ENCODE measurements at regions not wholly inside any gene's neighbourhood (a gene's known extent, or its start where the extent isn't known, plus 50 kb on each side); places are given as distances from the start of the nearest gene placed in this dataset.

DNA sequence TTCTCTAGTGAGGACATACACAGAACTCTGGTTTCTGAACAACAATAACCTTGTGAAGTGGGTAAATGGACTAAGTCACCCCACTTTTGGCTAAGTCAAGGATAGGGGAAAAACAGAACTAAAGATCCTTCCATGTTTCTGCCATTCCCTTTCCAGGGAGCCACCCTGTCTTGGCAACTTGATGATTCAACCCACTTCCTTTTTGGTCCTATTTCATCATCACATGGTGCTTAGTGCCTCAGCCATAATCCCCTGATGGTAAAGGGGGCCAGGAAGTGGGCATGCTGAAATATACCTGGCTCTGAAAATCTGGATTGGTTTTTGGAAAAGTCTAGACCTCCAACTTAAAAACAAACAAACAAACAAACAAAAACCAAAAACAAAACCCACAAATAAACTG lies 206.4 kb upstream of the FOXD3 start:
- no peak for TF ChIP-seq POLR2A (IDR thresholded peaks at IDR 0.05)
- no peak for TF ChIP-seq CTCF (IDR thresholded peaks at IDR 0.05)
- Histone ChIP-seq H3K27me3 (no peaks in the 10 kb centered on the region), H3K4me1 (no peaks in the 10 kb centered on the region), H3K4me3 (no peak overlapping the region), H3K27ac (no peak overlapping the region), H3K36me3 (ENCODE audit: low read depth, missing control alignments) (no peaks in the 10 kb centered on the region), H3K9me3 (no peaks in the 10 kb centered on the region)
- intact Hi-C loops (cut with DNase I; ENCODE audit: low total_unique reads), result no loop called here
- no peak for DNase-seq

DNA sequence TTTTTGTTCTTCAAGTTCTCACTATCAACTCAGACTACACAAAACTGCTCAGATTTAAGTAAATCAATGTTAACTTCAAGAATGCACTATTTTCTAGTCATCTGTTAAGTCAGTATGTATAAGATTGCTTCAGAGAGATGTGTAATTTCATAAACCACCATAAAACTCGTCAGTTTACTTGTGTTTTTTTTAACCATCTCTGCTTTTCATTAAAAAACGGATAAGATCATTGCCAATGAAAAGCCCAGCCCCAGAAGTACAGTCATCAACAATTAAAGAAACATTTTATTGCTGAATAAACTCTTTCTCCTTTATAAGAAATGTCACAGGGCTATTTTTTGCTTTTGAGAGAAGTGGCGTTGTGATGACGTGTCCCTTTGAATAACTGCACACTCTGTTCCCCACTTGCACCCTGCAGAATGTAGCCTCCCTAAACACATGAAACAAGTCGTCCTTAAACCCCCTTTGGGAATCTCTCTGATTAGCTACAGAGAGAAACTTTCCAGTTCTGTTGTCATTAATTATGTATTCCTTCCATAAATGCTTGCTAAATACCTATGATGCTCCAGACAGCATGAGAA lies 202.7 kb upstream of the FOXD3 start:
- Histone ChIP-seq H3K36me3 (ENCODE audit: low read depth, missing control alignments) (no peaks in the 10 kb centered on the region), H3K27me3 (no peaks in the 10 kb centered on the region), H3K4me3 (no peak overlapping the region), H3K9me3 (no peaks in the 10 kb centered on the region), H3K4me1 (no peaks in the 10 kb centered on the region), H3K27ac (no peak overlapping the region)
- no peak for DNase-seq
- intact Hi-C loops (cut with DNase I; ENCODE audit: low total_unique reads), result no loop called here
- 52 to 79% methylated on average over 5 of the region's 5 CpGs for WGBS, 2 donors
- no peak for TF ChIP-seq CTCF (IDR thresholded peaks at IDR 0.05)
- no peak for TF ChIP-seq POLR2A (IDR thresholded peaks at IDR 0.05)

- Histone ChIP-seq H3K27me3 (no peaks in the 10 kb centered on the region), H3K36me3 (ENCODE audit: low read depth, missing control alignments) (no peaks in the 10 kb centered on the region), H3K4me1 (no peaks in the 10 kb centered on the region), H3K4me3 (no peak overlapping the region), H3K9me3 (no peaks in the 10 kb centered on the region), H3K27ac (no peak overlapping the region)
- no peak for DNase-seq
- WGBS, 2 donors, result 15 to 23% methylated on average over 9 of the region's 9 CpGs
- TF ChIP-seq CTCF (IDR thresholded peaks at IDR 0.05), result no peak
- no peak for TF ChIP-seq POLR2A (IDR thresholded peaks at IDR 0.05)
- intact Hi-C loops (cut with DNase I; ENCODE audit: low total_unique reads), result no loop called here
Measured at GRCh38 chr1:63122079-63122478, 200.3 kb upstream of the FOXD3 start.

DNA sequence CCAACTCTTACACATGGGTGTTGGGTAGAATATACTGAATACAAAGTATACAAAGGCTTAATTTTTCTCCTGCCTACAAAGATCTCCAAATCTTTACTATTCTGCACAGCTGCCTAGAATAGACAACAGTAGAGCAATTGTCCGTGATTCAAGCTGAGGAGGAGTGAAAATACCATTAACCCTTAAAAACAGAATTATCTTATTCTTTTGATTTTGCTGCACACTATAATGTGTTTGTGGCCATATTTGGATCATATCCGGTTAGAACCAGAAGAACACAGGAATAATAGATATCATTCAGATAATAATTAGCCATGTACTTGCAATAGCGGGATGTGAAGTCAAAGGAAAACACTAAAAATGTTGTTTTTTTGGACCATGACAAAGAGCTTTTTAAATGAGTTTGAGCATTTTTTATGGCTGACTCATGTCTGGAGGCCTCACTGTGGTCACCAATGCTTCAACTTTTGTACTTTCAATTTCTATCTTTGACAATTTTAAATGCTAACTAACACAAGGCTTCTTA lies 197.6 kb upstream of the FOXD3 start:
- TF ChIP-seq POLR2A (IDR thresholded peaks at IDR 0.05), result no peak
- TF ChIP-seq CTCF (IDR thresholded peaks at IDR 0.05), result no peak
- H3K27ac ChIP-seq, result no peak overlapping the region
- no peak overlapping the region for H3K4me3 ChIP-seq
- H3K9me3 ChIP-seq, result no peaks in the 10 kb centered on the region
- no peak for DNase-seq
- H3K36me3 ChIP-seq (ENCODE audit: low read depth, missing control alignments), result no peaks in the 10 kb centered on the region
- 30 to 50% methylated on average over 3 of the region's 3 CpGs for WGBS, 2 donors
- intact Hi-C loops (cut with DNase I; ENCODE audit: low total_unique reads), result no loop called here
- H3K27me3 ChIP-seq, result no peaks in the 10 kb centered on the region
- H3K4me1 ChIP-seq, result no peaks in the 10 kb centered on the region

GRCh38 chr1:63126104-63126503 lies 196.3 kb upstream of the FOXD3 start:
- DNase-seq, result no peak
- Histone ChIP-seq H3K27me3 (no peaks in the 10 kb centered on the region), H3K36me3 (ENCODE audit: low read depth, missing control alignments) (no peaks in the 10 kb centered on the region), H3K27ac (peak overlapping the region in 1 of 2 donors; percentile 27), H3K9me3 (no peaks in the 10 kb centered on the region), H3K4me1 (no peaks in the 10 kb centered on the region), H3K4me3 (no peak overlapping the region)
- TF ChIP-seq POLR2A (IDR thresholded peaks at IDR 0.05), result no peak
- no peak for TF ChIP-seq CTCF (IDR thresholded peaks at IDR 0.05)
- intact Hi-C loops (cut with DNase I; ENCODE audit: low total_unique reads), result no loop called here
- 56 to 60% methylated on average over 3 of the region's 3 CpGs for WGBS, 2 donors

Data from testis (tissue), 2 donors.